ENCODE measurements at regions not wholly inside any gene's neighbourhood (a gene's known extent, or its start where the extent isn't known, plus 50 kb on each side); places are given as distances from the start of the nearest gene placed in this dataset.

- no peak overlapping the region for H2AFZ ChIP-seq (ENCODE audit: low read length)
- H3K4me1 ChIP-seq (replicated peaks in 1 of 4; ENCODE audit: control insufficient read depth in 3 of 4, insufficient read depth in 4 of 4, low read length in 3 of 4), result peaks cover 0 to 4% (median 0%) of the 10 kb centered on the region in 4 experiments; a peak in 3 of 7 replicates
- H2BK12ac ChIP-seq (ENCODE audit: low read depth, low read length), result no peak overlapping the region
- no peak overlapping the region for H3K27ac ChIP-seq (ENCODE audit: low read depth, low read length)
- WGBS, 2 experiments (ENCODE audit: extremely low coverage in 1 of 2, insufficient coverage in 1 of 2, insufficient read length in 1 of 2, insufficient replicate concordance in 2 of 2, low coverage in 1 of 2, low lambda C conversion rate in 2 of 2, missing lambda C conversion rate in 1 of 2), result 89% methylated on average over 3 of the region's 3 CpGs; no CpG with 5 or more reads in 1 of the 2 experiments
- no peak overlapping the region for H3K4me3 ChIP-seq (ENCODE audit: extremely low read depth in 1 of 4, insufficient read depth in 2 of 4, low read depth in 3 of 4, low read length in 4 of 4)
- H4K20me1 ChIP-seq (replicated peaks in 1 of 2; ENCODE audit: control insufficient read depth in 1 of 2, insufficient read depth in 2 of 2, low read length in 2 of 2), result no peaks in the 10 kb centered on the region
- no peak overlapping the region for H3K23ac ChIP-seq (ENCODE audit: insufficient read length)
- no peak overlapping the region for H4K5ac ChIP-seq (ENCODE audit: insufficient read length, low read depth, low read length)
- TF ChIP-seq JUN (IDR thresholded peaks at IDR 0.05; ENCODE audit: low read depth, low read length), result no peak
- H3K79me1 ChIP-seq (ENCODE audit: low read depth, low read length), result no peaks in the 10 kb centered on the region
- no peak overlapping the region for H2BK5ac ChIP-seq (ENCODE audit: low read depth, low read length)
- H3K14ac ChIP-seq (ENCODE audit: insufficient read length), result no peak overlapping the region
- no peak overlapping the region for H3K56ac ChIP-seq (replicated peaks; ENCODE audit: insufficient read length, low read depth, low read length)
- no peak overlapping the region for H4K91ac ChIP-seq (replicated peaks; ENCODE audit: insufficient read length, low read length)
- peaks cover 0 to 5% of the 10 kb centered on the region in 2 experiments; a peak in 2 of 4 replicates for H3K9me3 ChIP-seq (ENCODE audit: insufficient read depth in 2 of 2, low read depth in 1 of 2, low read length in 1 of 2)
- H3K9ac ChIP-seq (replicated peaks in 1 of 4; ENCODE audit: extremely low read depth in 1 of 4, low read depth in 3 of 4, low read length in 3 of 4), result no peak overlapping the region
- no peak overlapping the region for H3K18ac ChIP-seq (ENCODE audit: extremely low read depth, low read length)
- FAIRE-seq, result no peak
- no peak overlapping the region for H3K4ac ChIP-seq (replicated peaks; ENCODE audit: insufficient read length, low read depth, low read length)
- no peak overlapping the region for H4K8ac ChIP-seq (ENCODE audit: extremely low read depth, insufficient read depth, low read length)
- ChIA-PET CTCF (ENCODE audit: partially characterized antibody) (interaction anchor here (0.6 to 2.5 kb wide), 5 partner anchors 10 to 336 kb away, joined by 3 to 11 read pairs (median 5); no protein-coding TSS in a partner anchor), POLR2A (ENCODE audit: partially characterized antibody) (no interaction called here)
- no peak overlapping the region for H2BK20ac ChIP-seq (ENCODE audit: low read length)
- no peak overlapping the region for H2BK120ac ChIP-seq (replicated peaks; ENCODE audit: low read depth, low read length)
- no peak for DNase-seq (ENCODE audit: low read depth in 1 of 2, low spot score in 2 of 2)
- no peaks in the 10 kb centered on the region for H3K79me2 ChIP-seq (ENCODE audit: control insufficient read depth in 1 of 2, insufficient read depth in 2 of 2, low read length in 2 of 2)
- H3K4me2 ChIP-seq (ENCODE audit: insufficient read depth in 1 of 2, low read depth in 2 of 2, low read length in 2 of 2), result no peak overlapping the region
- no peaks in the 10 kb centered on the region for H3K27me3 ChIP-seq (replicated peaks in 1 of 4; ENCODE audit: control insufficient read depth in 3 of 4, extremely low read depth in 1 of 4, insufficient read depth in 3 of 4, low read length in 3 of 4)
- no peak overlapping the region for H2BK15ac ChIP-seq (ENCODE audit: low read length)
- no peaks in the 10 kb centered on the region for H3K23me2 ChIP-seq (ENCODE audit: low read depth, low read length)
- H3K36me3 ChIP-seq (ENCODE audit: control insufficient read depth in 2 of 4, insufficient read depth in 4 of 4, low read length in 3 of 4), result no peaks in the 10 kb centered on the region
- H2AK5ac ChIP-seq (ENCODE audit: low read depth, low read length), result no peak overlapping the region
Observed at GRCh38 chr12:46678426-46678825, 147.4 kb downstream of the SLC38A4 start.
